ENCODE measurements at regions not wholly inside any gene's neighbourhood (a gene's known extent, or its start where the extent isn't known, plus 50 kb on each side); places are given as distances from the start of the nearest gene placed in this dataset.

DNA sequence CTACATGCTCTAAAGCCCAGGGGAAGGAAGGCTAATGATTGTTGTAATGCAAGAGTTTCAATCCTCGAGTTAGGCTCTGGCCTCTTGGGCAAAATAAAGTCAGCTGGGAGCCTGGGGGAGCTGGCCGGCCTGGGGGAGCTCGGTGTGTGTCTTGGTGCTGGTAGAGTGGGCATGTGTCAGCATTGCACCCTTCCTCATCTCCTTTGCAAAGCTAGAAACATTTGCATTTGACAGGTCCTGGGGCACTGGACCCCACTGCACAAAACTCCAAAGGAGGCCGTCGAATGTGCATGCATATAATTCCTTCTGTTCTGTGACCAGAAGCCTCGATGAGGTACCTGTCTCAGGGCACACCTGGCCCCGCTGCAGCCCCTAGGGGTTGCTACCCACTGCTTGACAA is 74.6 kb upstream of the SLC22A23 start:
- TF ChIP-seq HDGF (IDR thresholded peaks at IDR 0.05; ENCODE audit: borderline replicate concordance) (no peak), SP1 (IDR thresholded peaks at IDR 0.05) (no peak), CTBP1 (IDR thresholded peaks at IDR 0.05; ENCODE audit: borderline replicate concordance) (no peak), FOXM1 (IDR thresholded peaks at IDR 0.05; ENCODE audit: borderline replicate concordance) (no peak), L3MBTL2 (conservative IDR thresholded peaks at IDR 0.05) (no peak), ELF4 (IDR thresholded peaks at IDR 0.05) (no peak), BHLHE40 (IDR thresholded peaks at IDR 0.05; ENCODE audit: borderline replicate concordance) (no peak), LEF1 (IDR thresholded peaks at IDR 0.05; ENCODE audit: borderline replicate concordance) (no peak)
